PFSK-1 (cell line): ENCODE measurements at regions not wholly inside any gene's neighbourhood (a gene's known extent, or its start where the extent isn't known, plus 50 kb on each side); places are given as distances from the start of the nearest gene placed in this dataset.

Source experiments
- FOXP2 ChIP-seq: optimal IDR thresholded peaks from 2 replicates; pipeline ENCODE3; 2011; ENCODE audit warnings: borderline replicate concordance, control low read depth, inconsistent platforms; ENCODE audit not compliant: insufficient read depth; ENCODE audit errors: extremely low read length, extremely low read depth
- POLR2AphosphoS5 ChIP-seq: IDR thresholded peaks from 2 replicates; pipeline ENCODE4 v1.6.1; 2012; ENCODE audit warnings: low read depth, mild to moderate bottlenecking, control low read depth, low read length, moderate library complexity
- SIN3A ChIP-seq: IDR thresholded peaks from 2 replicates; pipeline ENCODE4 v1.6.1; 2012; ENCODE audit warnings: mild to moderate bottlenecking, low read length, moderate library complexity, borderline replicate concordance; ENCODE audit not compliant: insufficient read depth
- TAF1 ChIP-seq: IDR thresholded peaks from 2 replicates; pipeline ENCODE4 v1.6.1; 2012; ENCODE audit warnings: low read length, control low read depth, borderline replicate concordance; ENCODE audit not compliant: insufficient read depth
- TF ChIP-seq, protein P1 (sequence below), 2 experiments: IDR thresholded peaks; 2 replicates each; pipeline versions ENCODE4 v1.6.1 to v1.8.0; 2011 to 2012; ENCODE audit warnings: low read depth in 2 of 2, low read length in 2 of 2, control low read depth in 1 of 2, inconsistent platforms in 1 of 2, mild to moderate bottlenecking in 1 of 2, moderate library complexity in 1 of 2; ENCODE audit not compliant: insufficient read depth in 1 of 2

DNA sequence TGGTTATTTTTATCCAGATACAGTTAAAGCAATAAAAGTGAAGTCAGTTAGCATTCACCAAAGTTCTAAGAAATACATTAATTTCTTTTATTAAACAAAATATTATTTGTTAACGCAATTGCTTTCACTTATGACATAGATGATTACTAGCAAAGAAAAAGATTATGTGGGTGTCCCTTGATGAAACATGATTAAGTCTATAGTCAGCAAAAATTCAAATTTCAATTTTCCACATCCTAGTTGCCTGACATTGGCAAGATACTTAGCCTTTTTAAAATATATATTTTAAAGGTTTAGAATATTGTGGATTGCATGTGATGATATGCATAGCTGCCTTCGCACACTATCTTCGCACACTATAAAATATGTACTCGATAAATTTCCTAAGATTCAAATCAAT is 1780.5 kb upstream of the MIR17HG start:
- TF ChIP-seq SIN3A (no peak), TAF1 (no peak), FOXP2 (no peak), POLR2AphosphoS5 (no peak)

- no peak for TF ChIP-seq POLR2AphosphoS5
- no peak for TF ChIP-seq FOXP2
- TF ChIP-seq, protein P1, sequence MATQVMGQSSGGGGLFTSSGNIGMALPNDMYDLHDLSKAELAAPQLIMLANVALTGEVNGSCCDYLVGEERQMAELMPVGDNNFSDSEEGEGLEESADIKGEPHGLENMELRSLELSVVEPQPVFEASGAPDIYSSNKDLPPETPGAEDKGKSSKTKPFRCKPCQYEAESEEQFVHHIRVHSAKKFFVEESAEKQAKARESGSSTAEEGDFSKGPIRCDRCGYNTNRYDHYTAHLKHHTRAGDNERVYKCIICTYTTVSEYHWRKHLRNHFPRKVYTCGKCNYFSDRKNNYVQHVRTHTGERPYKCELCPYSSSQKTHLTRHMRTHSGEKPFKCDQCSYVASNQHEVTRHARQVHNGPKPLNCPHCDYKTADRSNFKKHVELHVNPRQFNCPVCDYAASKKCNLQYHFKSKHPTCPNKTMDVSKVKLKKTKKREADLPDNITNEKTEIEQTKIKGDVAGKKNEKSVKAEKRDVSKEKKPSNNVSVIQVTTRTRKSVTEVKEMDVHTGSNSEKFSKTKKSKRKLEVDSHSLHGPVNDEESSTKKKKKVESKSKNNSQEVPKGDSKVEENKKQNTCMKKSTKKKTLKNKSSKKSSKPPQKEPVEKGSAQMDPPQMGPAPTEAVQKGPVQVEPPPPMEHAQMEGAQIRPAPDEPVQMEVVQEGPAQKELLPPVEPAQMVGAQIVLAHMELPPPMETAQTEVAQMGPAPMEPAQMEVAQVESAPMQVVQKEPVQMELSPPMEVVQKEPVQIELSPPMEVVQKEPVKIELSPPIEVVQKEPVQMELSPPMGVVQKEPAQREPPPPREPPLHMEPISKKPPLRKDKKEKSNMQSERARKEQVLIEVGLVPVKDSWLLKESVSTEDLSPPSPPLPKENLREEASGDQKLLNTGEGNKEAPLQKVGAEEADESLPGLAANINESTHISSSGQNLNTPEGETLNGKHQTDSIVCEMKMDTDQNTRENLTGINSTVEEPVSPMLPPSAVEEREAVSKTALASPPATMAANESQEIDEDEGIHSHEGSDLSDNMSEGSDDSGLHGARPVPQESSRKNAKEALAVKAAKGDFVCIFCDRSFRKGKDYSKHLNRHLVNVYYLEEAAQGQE (IDR thresholded peaks at IDR 0.05; ENCODE audit: insufficient read depth in 1 of 2, low read depth in 2 of 2, low read length in 2 of 2) = no peak
- TF ChIP-seq SIN3A = no peak
- no peak for TF ChIP-seq TAF1
Observed at GRCh38 chr13:89568276-89568675, 1779.2 kb upstream of the MIR17HG start.

- TF ChIP-seq POLR2AphosphoS5 = no peak
- no peak for TF ChIP-seq SIN3A
- no peak for TF ChIP-seq FOXP2
- TF ChIP-seq, protein P1 (IDR thresholded peaks at IDR 0.05; ENCODE audit: insufficient read depth in 1 of 2, low read depth in 2 of 2, low read length in 2 of 2) = no peak
- TF ChIP-seq TAF1 = no peak
Observed at GRCh38 chr13:89568746-89569145, 1778.7 kb upstream of the MIR17HG start.

DNA sequence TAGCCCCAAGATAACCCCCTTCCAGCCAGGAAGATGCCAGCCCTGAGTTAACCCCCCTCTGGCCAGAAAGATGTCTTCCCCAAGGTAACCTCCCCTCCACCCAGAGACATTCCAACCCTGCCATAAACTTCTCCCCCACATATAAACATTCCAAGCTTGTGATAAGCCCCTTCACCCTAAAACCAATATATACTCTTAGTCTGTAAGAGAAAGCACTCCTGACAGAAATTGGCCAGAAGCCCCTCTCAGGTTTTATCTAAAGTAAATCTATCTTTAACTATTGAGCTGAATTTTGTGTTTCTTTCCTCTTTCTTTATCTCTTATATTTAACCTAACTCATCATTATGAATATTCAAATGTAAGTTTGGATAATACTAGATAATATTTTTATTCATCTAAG is 1775.8 kb upstream of the MIR17HG start:
- no peak for TF ChIP-seq POLR2AphosphoS5
- TF ChIP-seq, protein P1 (IDR thresholded peaks at IDR 0.05; ENCODE audit: insufficient read depth in 1 of 2, low read depth in 2 of 2, low read length in 2 of 2) = no peak
- no peak for TF ChIP-seq FOXP2
- no peak for TF ChIP-seq TAF1
- no peak for TF ChIP-seq SIN3A

- TF ChIP-seq FOXP2 (no peak), SIN3A (no peak), TAF1 (no peak), POLR2AphosphoS5 (no peak)
- TF ChIP-seq, protein P1 (IDR thresholded peaks at IDR 0.05; ENCODE audit: insufficient read depth in 1 of 2, low read depth in 2 of 2, low read length in 2 of 2) = no peak
Observed at GRCh38 chr13:89574077-89574476, 1773.4 kb upstream of the MIR17HG start.
